Loucy (cell line): ENCODE measurements at regions not wholly inside any gene's neighbourhood (a gene's known extent, or its start where the extent isn't known, plus 50 kb on each side); places are given as distances from the start of the nearest gene placed in this dataset.

Experiments
- H2AFZ ChIP-seq: fragments of 200-600 bp; sonication (generic); 2 replicates; pipeline ENCODE4 v1.6.0; 2016; ENCODE audit warnings: antibody characterized with exemption, mild to moderate bottlenecking, low read length, moderate library complexity
- H3F3A ChIP-seq: fragments of 200-600 bp; 2 replicates; pipeline ENCODE4 v1.6.0; 2016; ENCODE audit warnings: antibody characterized with exemption, low read depth, mild to moderate bottlenecking
- H3K27me3 ChIP-seq: fragments of 200-600 bp; sonication (generic); 2 replicates; pipeline ENCODE4 v1.6.1; 2014; ENCODE audit warnings: low read length, mild to moderate bottlenecking; ENCODE audit not compliant: insufficient read depth, poor library complexity, severe bottlenecking
- H3K36me3 ChIP-seq: fragments of 200-600 bp; sonication (generic); 2 replicates; pipeline ENCODE4 v1.6.1; 2016; ENCODE audit warnings: low read length; ENCODE audit not compliant: insufficient read depth
- H3K4me1 ChIP-seq: fragments of 200-600 bp; sonication (generic); 2 replicates; pipeline ENCODE4 v1.5.1; 2014; ENCODE audit warnings: low read length, mild to moderate bottlenecking; ENCODE audit not compliant: insufficient read depth, poor library complexity, severe bottlenecking
- H3K4me2 ChIP-seq: fragments of 200-600 bp; sonication (generic); 2 replicates; pipeline ENCODE4 v1.6.0; 2014; ENCODE audit warnings: antibody characterized with exemption, low read length, low read depth, mild to moderate bottlenecking; ENCODE audit not compliant: poor library complexity, severe bottlenecking
- H3K4me3 ChIP-seq: fragments of 200-600 bp; sonication (generic); 2 replicates; pipeline ENCODE4 v1.5.1; 2014; ENCODE audit warnings: low read length, mild to moderate bottlenecking, mixed read lengths; ENCODE audit not compliant: poor library complexity, severe bottlenecking
- H3K79me2 ChIP-seq: fragments of 200-600 bp; sonication (generic); 2 replicates; pipeline ENCODE4 v1.6.1; 2014; ENCODE audit warnings: low read length; ENCODE audit not compliant: insufficient read depth
- H3K9ac ChIP-seq: fragments of 200-600 bp; sonication (generic); 2 replicates; pipeline ENCODE4 v1.6.0; 2014; ENCODE audit warnings: mild to moderate bottlenecking, low read depth, low read length, moderate library complexity; ENCODE audit not compliant: poor library complexity, severe bottlenecking
- H3K9me2 ChIP-seq: fragments of 200-600 bp; sonication (generic); replicated peaks from 2 replicates; pipeline ENCODE4 v1.6.1; 2016; ENCODE audit warnings: low read depth, low read length, mixed read lengths
- H3K9me3 ChIP-seq: fragments of 200-600 bp; sonication (generic); 2 replicates; pipeline ENCODE4 v1.6.1; 2014; ENCODE audit warnings: mild to moderate bottlenecking, antibody characterized with exemption, low read length, low read depth; ENCODE audit not compliant: insufficient read depth
- H4K20me1 ChIP-seq: fragments of 200-600 bp; sonication (generic); 2 replicates; pipeline ENCODE4 v1.6.0; 2014; ENCODE audit warnings: antibody characterized with exemption, low read length, mild to moderate bottlenecking; ENCODE audit not compliant: insufficient read depth, poor library complexity, severe bottlenecking
- CTCF ChIP-seq: fragments of 200-600 bp; sonication (generic); conservative IDR thresholded peaks from 2 replicates; pipeline ENCODE4 v1.5.1; 2014; ENCODE audit warnings: mild to moderate bottlenecking, antibody characterized with exemption, low read length
- EZH2phosphoT487 ChIP-seq: fragments of 200-600 bp; IDR thresholded peaks from 2 replicates; pipeline ENCODE4 v1.6.1; 2018; ENCODE audit warnings: antibody characterized with exemption, mild to moderate bottlenecking, moderate library complexity, borderline replicate concordance

GRCh38 chr2:22359071-22359672 lies 1025.8 kb upstream of the KLHL29 start:
- no peaks in the 10 kb centered on the region for H3K9me3 ChIP-seq
- H4K20me1 ChIP-seq = no peaks in the 10 kb centered on the region
- H3K9me2 ChIP-seq = no peaks in the 10 kb centered on the region
- H3K4me2 ChIP-seq = no peak overlapping the region
- H3K27me3 ChIP-seq = no peaks in the 10 kb centered on the region
- no peaks in the 10 kb centered on the region for H3K4me1 ChIP-seq
- H3K4me3 ChIP-seq = no peak overlapping the region
- no peak for TF ChIP-seq CTCF
- TF ChIP-seq EZH2phosphoT487 = no peak
- H3K9ac ChIP-seq = no peak overlapping the region
- H2AFZ ChIP-seq = no peak overlapping the region
- H3F3A ChIP-seq = no peaks in the 10 kb centered on the region
- H3K36me3 ChIP-seq = no peaks in the 10 kb centered on the region
- H3K79me2 ChIP-seq = no peaks in the 10 kb centered on the region

DNA sequence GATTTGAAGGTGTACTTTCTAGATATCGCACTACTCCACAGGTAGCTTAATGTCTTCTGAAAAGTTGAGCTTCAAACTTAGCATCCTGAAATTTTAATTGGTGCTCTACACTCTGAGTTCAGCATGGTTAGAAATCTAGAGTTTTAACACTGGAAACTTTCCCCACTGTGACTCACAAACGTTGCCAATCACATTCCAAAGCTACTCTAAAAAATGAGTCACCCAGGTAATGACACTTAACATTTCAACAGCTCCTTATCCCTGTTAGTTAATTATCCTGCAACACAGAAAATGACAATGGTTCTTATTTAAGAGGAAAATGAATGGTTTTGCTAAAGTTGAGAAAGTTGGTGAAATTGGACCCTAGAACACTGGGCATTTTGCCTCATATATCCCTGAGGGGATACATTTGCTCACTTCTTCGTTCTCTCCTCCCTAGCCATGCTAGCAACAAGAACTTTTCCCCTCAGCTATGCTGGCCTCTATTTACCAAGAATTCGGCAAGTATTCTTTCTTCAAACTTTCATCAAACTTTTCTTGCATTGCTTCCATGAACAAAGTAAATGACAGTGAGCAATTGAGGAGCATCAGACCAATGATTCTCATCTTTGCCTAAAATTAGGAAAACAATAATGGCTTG lies 1024.1 kb upstream of the KLHL29 start:
- H3K9me3 ChIP-seq = 0 out of 2 replicates have a peak, but pooled peaks cover 2% of the 10 kb centered on the region
- H3K9me2 ChIP-seq = no peaks in the 10 kb centered on the region
- H3K79me2 ChIP-seq = no peaks in the 10 kb centered on the region
- no peak overlapping the region for H3K9ac ChIP-seq
- TF ChIP-seq EZH2phosphoT487 (no peak), CTCF (no peak)
- H3K4me3 ChIP-seq = no peak overlapping the region
- H4K20me1 ChIP-seq = no peaks in the 10 kb centered on the region
- H3K36me3 ChIP-seq = no peaks in the 10 kb centered on the region
- no peak overlapping the region for H2AFZ ChIP-seq
- no peaks in the 10 kb centered on the region for H3K4me1 ChIP-seq
- no peaks in the 10 kb centered on the region for H3F3A ChIP-seq
- H3K27me3 ChIP-seq = no peaks in the 10 kb centered on the region
- H3K4me2 ChIP-seq = no peak overlapping the region

- Histone ChIP-seq H3K9me3 (0 out of 2 replicates have a peak, but pooled peaks cover 2% of the 10 kb centered on the region), H3K9me2 (no peaks in the 10 kb centered on the region), H2AFZ (no peak overlapping the region), H3K4me2 (no peak overlapping the region), H3K4me3 (no peak overlapping the region), H4K20me1 (no peaks in the 10 kb centered on the region), H3K79me2 (no peaks in the 10 kb centered on the region), H3K4me1 (no peaks in the 10 kb centered on the region), H3F3A (no peaks in the 10 kb centered on the region), H3K36me3 (no peaks in the 10 kb centered on the region), H3K27me3 (no peaks in the 10 kb centered on the region), H3K9ac (no peak overlapping the region)
- TF ChIP-seq EZH2phosphoT487 (no peak), CTCF (no peak)
These were observed 1023.4 kb upstream of the KLHL29 start for GRCh38 chr2:22361571-22361970.
